ENCODE measurements at regions not wholly inside any gene's neighbourhood (a gene's known extent, or its start where the extent isn't known, plus 50 kb on each side); places are given as distances from the start of the nearest gene placed in this dataset.

DNA sequence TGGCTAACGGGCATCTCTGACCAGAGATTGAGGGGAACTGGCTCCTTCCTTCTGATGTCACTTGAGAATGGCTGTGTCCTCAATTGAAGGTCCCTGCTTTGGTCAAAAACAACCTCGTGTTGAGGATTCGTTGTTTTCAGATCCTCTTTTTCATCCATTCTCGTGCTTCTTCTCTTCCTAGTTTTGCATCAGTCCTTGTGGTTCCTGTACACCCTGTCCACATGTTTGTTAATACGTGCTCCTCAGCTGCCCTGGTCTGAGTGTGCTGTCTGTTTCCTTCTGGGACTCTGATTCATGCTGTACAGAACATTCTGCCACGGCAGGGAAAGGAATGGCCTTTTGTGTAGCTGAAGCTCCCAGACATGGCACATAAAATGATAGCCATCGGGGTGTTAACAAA is 863.2 kb upstream of the GOT2 start:
- Mint-ChIP-seq H3K27ac (ENCODE audit: unreplicated experiment) (no peak overlapping the region), H3K4me1 (ENCODE audit: low read depth, unreplicated experiment) (peaks cover 4% of the 10 kb centered on the region), H3K4me3 (ENCODE audit: unreplicated experiment) (no peak overlapping the region), H3K36me3 (ENCODE audit: unreplicated experiment) (no peaks in the 10 kb centered on the region), H3K27me3 (ENCODE audit: unreplicated experiment) (no peaks in the 10 kb centered on the region), H3K9me3 (ENCODE audit: unreplicated experiment) (no peaks in the 10 kb centered on the region)
- no peak for DNase-seq
- TF ChIP-seq, protein P1, sequence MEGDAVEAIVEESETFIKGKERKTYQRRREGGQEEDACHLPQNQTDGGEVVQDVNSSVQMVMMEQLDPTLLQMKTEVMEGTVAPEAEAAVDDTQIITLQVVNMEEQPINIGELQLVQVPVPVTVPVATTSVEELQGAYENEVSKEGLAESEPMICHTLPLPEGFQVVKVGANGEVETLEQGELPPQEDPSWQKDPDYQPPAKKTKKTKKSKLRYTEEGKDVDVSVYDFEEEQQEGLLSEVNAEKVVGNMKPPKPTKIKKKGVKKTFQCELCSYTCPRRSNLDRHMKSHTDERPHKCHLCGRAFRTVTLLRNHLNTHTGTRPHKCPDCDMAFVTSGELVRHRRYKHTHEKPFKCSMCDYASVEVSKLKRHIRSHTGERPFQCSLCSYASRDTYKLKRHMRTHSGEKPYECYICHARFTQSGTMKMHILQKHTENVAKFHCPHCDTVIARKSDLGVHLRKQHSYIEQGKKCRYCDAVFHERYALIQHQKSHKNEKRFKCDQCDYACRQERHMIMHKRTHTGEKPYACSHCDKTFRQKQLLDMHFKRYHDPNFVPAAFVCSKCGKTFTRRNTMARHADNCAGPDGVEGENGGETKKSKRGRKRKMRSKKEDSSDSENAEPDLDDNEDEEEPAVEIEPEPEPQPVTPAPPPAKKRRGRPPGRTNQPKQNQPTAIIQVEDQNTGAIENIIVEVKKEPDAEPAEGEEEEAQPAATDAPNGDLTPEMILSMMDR (IDR thresholded peaks at IDR 0.05; ENCODE audit: partially characterized antibody, unreplicated experiment) = no peak

DNA sequence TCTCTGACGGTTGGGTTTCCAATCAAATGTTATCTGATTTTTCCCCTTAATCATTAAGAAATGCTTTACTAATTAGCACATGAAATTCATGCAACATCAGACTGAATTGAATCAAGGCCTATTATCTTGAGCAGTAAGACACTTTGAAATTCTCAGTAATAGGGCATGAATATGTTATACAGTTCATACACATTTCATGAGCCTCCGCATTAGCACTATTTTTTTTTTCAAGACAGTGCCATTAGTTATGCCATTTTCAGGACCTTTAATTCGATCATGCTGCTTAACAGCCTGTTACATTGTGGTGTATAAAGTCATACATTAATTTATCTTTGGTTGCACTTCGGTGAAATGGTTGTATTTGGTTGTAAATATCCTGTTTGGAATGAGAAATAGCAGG is 862.6 kb upstream of the GOT2 start:
- H3K27ac Mint-ChIP-seq (ENCODE audit: unreplicated experiment) = no peak overlapping the region
- TF ChIP-seq, protein P1 (IDR thresholded peaks at IDR 0.05; ENCODE audit: partially characterized antibody, unreplicated experiment) = no peak
- H3K36me3 Mint-ChIP-seq (ENCODE audit: unreplicated experiment) = no peaks in the 10 kb centered on the region
- H3K4me1 Mint-ChIP-seq (ENCODE audit: low read depth, unreplicated experiment) = peaks cover 4% of the 10 kb centered on the region
- H3K4me3 Mint-ChIP-seq (ENCODE audit: unreplicated experiment) = no peak overlapping the region
- no peaks in the 10 kb centered on the region for H3K27me3 Mint-ChIP-seq (ENCODE audit: unreplicated experiment)
- DNase-seq = no peak
- H3K9me3 Mint-ChIP-seq (ENCODE audit: unreplicated experiment) = no peaks in the 10 kb centered on the region

DNA sequence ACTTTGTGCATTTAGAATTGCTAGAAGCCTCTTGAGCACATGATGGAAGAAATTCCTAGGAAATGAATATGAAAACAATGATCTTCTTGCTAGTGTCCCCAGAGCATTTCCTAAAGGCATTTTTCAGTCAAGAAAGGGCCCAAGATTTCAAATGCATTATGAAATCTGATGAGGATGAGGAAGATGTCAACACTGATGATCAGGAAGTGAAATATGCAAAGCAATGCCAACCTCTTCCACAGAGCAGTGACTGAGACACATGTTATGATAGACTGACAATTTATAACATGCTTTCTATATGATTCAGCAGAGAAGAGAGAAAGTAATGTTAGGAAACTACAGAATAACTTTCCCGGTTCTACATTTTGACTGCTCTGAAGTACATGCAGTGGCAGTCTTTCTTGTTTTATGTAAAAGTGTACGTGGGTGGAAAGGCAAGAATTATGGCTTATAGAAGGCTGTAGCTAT is 859.1 kb upstream of the GOT2 start:
- no peaks in the 10 kb centered on the region for H3K9me3 Mint-ChIP-seq (ENCODE audit: unreplicated experiment)
- no peaks in the 10 kb centered on the region for H3K27me3 Mint-ChIP-seq (ENCODE audit: unreplicated experiment)
- no peak overlapping the region for H3K4me3 Mint-ChIP-seq (ENCODE audit: unreplicated experiment)
- DNase-seq = no peak
- TF ChIP-seq, protein P1 (IDR thresholded peaks at IDR 0.05; ENCODE audit: partially characterized antibody, unreplicated experiment) = no peak
- H3K4me1 Mint-ChIP-seq (ENCODE audit: low read depth, unreplicated experiment) = peaks cover 4% of the 10 kb centered on the region
- no peaks in the 10 kb centered on the region for H3K36me3 Mint-ChIP-seq (ENCODE audit: unreplicated experiment)
- H3K27ac Mint-ChIP-seq (ENCODE audit: unreplicated experiment) = no peak overlapping the region

DNA sequence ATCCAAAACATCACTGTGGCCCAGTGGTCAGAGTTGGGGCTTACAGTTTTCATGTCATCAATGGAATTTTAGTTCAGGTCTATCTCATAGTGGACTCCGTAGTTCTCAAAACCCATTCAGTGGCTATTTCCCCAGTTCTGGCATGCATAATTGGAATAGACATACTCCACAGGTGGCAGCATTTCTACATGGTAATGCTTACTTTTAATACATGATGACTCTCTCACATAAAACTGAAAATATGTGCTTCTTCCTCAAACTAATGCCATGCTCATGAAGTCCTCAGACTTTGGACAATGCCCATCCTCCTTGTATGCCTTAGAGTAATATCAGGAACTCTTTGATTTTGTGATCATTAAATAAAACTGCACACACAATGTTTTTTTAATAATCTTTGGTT is 857.4 kb upstream of the GOT2 start:
- H3K4me3 Mint-ChIP-seq (ENCODE audit: unreplicated experiment) = no peak overlapping the region
- H3K9me3 Mint-ChIP-seq (ENCODE audit: unreplicated experiment) = no peaks in the 10 kb centered on the region
- no peak for DNase-seq
- no peaks in the 10 kb centered on the region for H3K4me1 Mint-ChIP-seq (ENCODE audit: low read depth, unreplicated experiment)
- no peaks in the 10 kb centered on the region for H3K36me3 Mint-ChIP-seq (ENCODE audit: unreplicated experiment)
- no peak overlapping the region for H3K27ac Mint-ChIP-seq (ENCODE audit: unreplicated experiment)
- TF ChIP-seq, protein P1 (IDR thresholded peaks at IDR 0.05; ENCODE audit: partially characterized antibody, unreplicated experiment) = no peak
- no peaks in the 10 kb centered on the region for H3K27me3 Mint-ChIP-seq (ENCODE audit: unreplicated experiment)

DNA sequence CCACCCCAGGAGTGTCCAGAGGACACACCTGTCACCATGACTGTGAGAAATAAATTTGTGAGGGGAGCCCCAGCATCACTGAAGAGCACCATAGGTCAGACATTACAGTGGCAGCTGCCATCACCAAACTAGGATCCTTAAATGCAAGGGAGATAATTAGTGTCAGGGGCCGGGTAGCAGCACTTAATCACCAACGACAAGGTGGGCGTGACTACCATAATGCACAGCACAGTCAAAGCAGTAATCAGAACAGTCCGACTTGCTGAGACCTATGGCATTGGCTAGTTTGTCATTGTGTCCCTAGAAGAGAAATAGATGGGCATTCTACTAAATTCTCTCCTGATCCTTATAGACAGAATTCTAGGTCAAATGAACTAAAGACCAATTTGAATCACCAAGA is 856.7 kb upstream of the GOT2 start:
- DNase-seq = no peak
- H3K36me3 Mint-ChIP-seq (ENCODE audit: unreplicated experiment) = no peaks in the 10 kb centered on the region
- no peaks in the 10 kb centered on the region for H3K27me3 Mint-ChIP-seq (ENCODE audit: unreplicated experiment)
- no peaks in the 10 kb centered on the region for H3K9me3 Mint-ChIP-seq (ENCODE audit: unreplicated experiment)
- no peaks in the 10 kb centered on the region for H3K4me1 Mint-ChIP-seq (ENCODE audit: low read depth, unreplicated experiment)
- TF ChIP-seq, protein P1 (IDR thresholded peaks at IDR 0.05; ENCODE audit: partially characterized antibody, unreplicated experiment) = no peak
- no peak overlapping the region for H3K27ac Mint-ChIP-seq (ENCODE audit: unreplicated experiment)
- H3K4me3 Mint-ChIP-seq (ENCODE audit: unreplicated experiment) = no peak overlapping the region

Measured in glutamatergic neuron (in vitro differentiated cells).